HCT116 (cell line): ENCODE measurements at regions not wholly inside any gene's neighbourhood (a gene's known extent, or its start where the extent isn't known, plus 50 kb on each side); places are given as distances from the start of the nearest gene placed in this dataset.
A peak's percentile ranks its signal among the peaks of the same experiment; 100 is the strongest.

Experiments
- ATAC-seq: fragments of 200-7000 bp; cut with Tn5 transposase; 2 replicates; pipeline ENCODE4 v1.9.1; 2020; ENCODE audit warnings: mild to moderate bottlenecking, moderate library complexity
- BruUV-seq: library from RNA; stranded (reverse); fragments of 400-500 nt; replicated peaks from 2 replicates; lab custom pipeline; 2021; lab: Mats Ljungman, UMichigan
- CTCF ChIA-PET: fragments of 300-600 bp; sonication (Branson Sonifier 250); formaldehyde crosslinking; loops from one replicate; lab custom pipeline; 2021; ENCODE audit warnings: antibody characterized with exemption; lab: Charles Lee
- POLR2A ChIA-PET: fragments of 300-600, 350-600 bp; sonication (Branson Sonifier 250); formaldehyde crosslinking; loops from one replicate; lab custom pipeline; 2021; ENCODE audit warnings: antibody characterized with exemption; lab: Charles Lee
- RAD21 ChIA-PET, 2 experiments: fragments of 300-600 bp; sonication (Branson Sonifier 250); formaldehyde crosslinking; loops; one replicate each; lab custom pipeline; 2023; ENCODE audit warnings: low total read pairs in 2 of 2; ENCODE audit not compliant: uncharacterized antibody in 2 of 2, unreplicated experiment in 2 of 2, low non-redundant PET in 1 of 2; lab: Charles Lee
- DNase-seq: peaks from one replicate; pipeline ENCODE4 v3.0.0-alpha.2; 2010; ENCODE audit warnings: low read depth, low spot score
- H2AFZ ChIP-seq: fragments of 200-600 bp; shearing (Covaris generic), sonication (generic); 2 replicates; pipeline ENCODE4 v1.6.1; 2017; ENCODE audit warnings: low read depth, mixed run types, mixed read lengths, antibody characterized with exemption, low read length; ENCODE audit not compliant: poor library complexity, severe bottlenecking
- H3K27ac ChIP-seq: 2 replicates; pipeline ENCODE4 v1.5.1; 2012; ENCODE audit warnings: low read depth, low read length
- H3K27me3 ChIP-seq: fragments of 200-600 bp; sonication (generic); 2 replicates; pipeline ENCODE4 v1.6.1; 2016; ENCODE audit warnings: mixed run types, low read length, mixed read lengths; ENCODE audit not compliant: insufficient read depth
- H3K36me3 ChIP-seq, 2 experiments: fragments of 200-500 bp in 1 of 2; fragments of 200-600 bp in 1 of 2; sonication (Bioruptor generic) in 1 of 2; sonication (generic) in 1 of 2; 2 replicates each; pipeline versions ENCODE4 v1.5.1 to v1.6.1; 2014 to 2016; ENCODE audit warnings: low read length in 2 of 2, inconsistent platforms in 1 of 2, mixed read lengths in 1 of 2, mixed run types in 1 of 2; ENCODE audit not compliant: insufficient read depth in 2 of 2, control insufficient read depth in 1 of 2
- H3K4me1 ChIP-seq, 2 experiments: fragments of 200-600 bp in 1 of 2; sonication (generic) in 1 of 2; 2 replicates each; pipeline versions ENCODE4 v1.5.1 to v1.6.1; 2012 to 2017; ENCODE audit warnings: low read length in 2 of 2, inconsistent platforms in 1 of 2, mild to moderate bottlenecking in 1 of 2, mixed read lengths in 1 of 2, mixed run types in 1 of 2, moderate library complexity in 1 of 2; ENCODE audit not compliant: insufficient read depth in 2 of 2, control insufficient read depth in 1 of 2
- H3K4me2 ChIP-seq: fragments of 200-600 bp; sonication (generic); 2 replicates; pipeline ENCODE4 v1.6.1; 2017; ENCODE audit warnings: mixed run types, low read length, mixed read lengths
- H3K4me3 ChIP-seq, 2 experiments: fragments of 200-600 bp in 1 of 2; sonication (generic) in 1 of 2; replicated peaks in 1 of 2; 2 replicates each; pipeline ENCODE4 v1.5.1; 2011 to 2016; ENCODE audit warnings: low read length in 2 of 2, control low read depth in 1 of 2, low read depth in 1 of 2, mild to moderate bottlenecking in 1 of 2, mixed read lengths in 1 of 2, mixed run types in 1 of 2
- H3K79me2 ChIP-seq: fragments of 200-600 bp; sonication (generic); 2 replicates; pipeline ENCODE4 v1.6.1; 2017; ENCODE audit warnings: mild to moderate bottlenecking, mixed run types, low read length, moderate library complexity, mixed read lengths; ENCODE audit not compliant: insufficient read depth
- H3K9ac ChIP-seq: fragments of 200-600 bp; sonication (generic); 2 replicates; pipeline ENCODE4 v1.6.1; 2016; ENCODE audit warnings: low read length, mixed read lengths
- H3K9me2 ChIP-seq: fragments of 200-600 bp; sonication (generic), shearing (Covaris generic); 2 replicates; pipeline ENCODE4 v1.6.1; 2017; ENCODE audit warnings: mixed run types, mild to moderate bottlenecking, moderate library complexity; ENCODE audit not compliant: insufficient read depth
- H3K9me3 ChIP-seq, 2 experiments: fragments of 200-500 bp in 1 of 2; fragments of 200-600 bp in 1 of 2; sonication (Bioruptor generic) in 1 of 2; sonication (generic) in 1 of 2; 2 replicates each; pipeline ENCODE4 v1.6.1; 2014 to 2017; ENCODE audit warnings: low read length in 2 of 2, mixed read lengths in 2 of 2, inconsistent platforms in 1 of 2, low read depth in 1 of 2, mild to moderate bottlenecking in 1 of 2, mixed run types in 1 of 2, moderate library complexity in 1 of 2; ENCODE audit not compliant: control insufficient read depth in 1 of 2, insufficient read depth in 1 of 2
- H4K20me1 ChIP-seq: fragments of 200-600 bp; sonication (generic), shearing (Covaris generic); 2 replicates; pipeline ENCODE4 v1.6.1; 2017; ENCODE audit warnings: mixed run types, mild to moderate bottlenecking, moderate library complexity; ENCODE audit not compliant: insufficient read depth
- CBX3 ChIP-seq: IDR thresholded peaks from 2 replicates; pipeline ENCODE4 v1.6.1; 2012; ENCODE audit warnings: low read depth
- CEBPB ChIP-seq: IDR thresholded peaks from 2 replicates; pipeline ENCODE4 v1.6.1; 2012; ENCODE audit warnings: low read depth
- ELF1 ChIP-seq: IDR thresholded peaks from 2 replicates; pipeline ENCODE4 v1.6.1; 2012; ENCODE audit warnings: low read depth, borderline replicate concordance
- EZH2 ChIP-seq: fragments of 200-600 bp; sonication (generic); IDR thresholded peaks from 2 replicates; pipeline ENCODE4 v1.6.1; 2017; ENCODE audit warnings: antibody characterized with exemption, mixed run types
- FOSL1 ChIP-seq: IDR thresholded peaks from 2 replicates; pipeline ENCODE4 v1.6.1; 2012; ENCODE audit warnings: low read depth
- JUND ChIP-seq: IDR thresholded peaks from 2 replicates; pipeline ENCODE4 v1.6.1; 2012
- POLR2A ChIP-seq: IDR thresholded peaks from 2 replicates; pipeline ENCODE4 v1.7.0; 2011; ENCODE audit warnings: borderline replicate concordance; ENCODE audit not compliant: insufficient read depth, insufficient read length; ENCODE audit errors: extremely low read depth
- POLR2AphosphoS5 ChIP-seq: IDR thresholded peaks from 2 replicates; pipeline ENCODE4 v1.6.1; 2011; ENCODE audit warnings: mild to moderate bottlenecking, low read depth, low read length, moderate library complexity
- RAD21 ChIP-seq: IDR thresholded peaks from 2 replicates; pipeline ENCODE4 v1.6.1; 2012; ENCODE audit warnings: low read depth, mild to moderate bottlenecking
- SIN3A ChIP-seq: IDR thresholded peaks from 2 replicates; pipeline ENCODE4 v1.6.1; 2012; ENCODE audit warnings: low read depth
- SP1 ChIP-seq: IDR thresholded peaks from 2 replicates; pipeline ENCODE4 v1.6.1; 2012; ENCODE audit warnings: low read depth
- SRF ChIP-seq: IDR thresholded peaks from 2 replicates; pipeline ENCODE4 v1.6.1; 2012; ENCODE audit warnings: low read depth
- ZFX ChIP-seq: fragments of 450-650 bp; IDR thresholded peaks from 2 replicates; pipeline ENCODE4 v1.6.1; 2017
- ZNF274 ChIP-seq: fragments of 200-500 bp; sonication (Bioruptor generic); IDR thresholded peaks from 2 replicates; pipeline ENCODE4 v1.6.1; 2014; ENCODE audit warnings: mild to moderate bottlenecking, low read depth, low read length, inconsistent platforms
- intact Hi-C: fragments of 100-400 bp; cut with micrococcal nuclease; formaldehyde crosslinking; loops from 2 replicates; pipeline ENCODE4 v1.10.0; 2022
- TF ChIP-seq, protein P1 (sequence below): IDR thresholded peaks from 2 replicates; pipeline ENCODE4 v1.6.1; 2012
- TF ChIP-seq, protein P2 (sequence below): IDR thresholded peaks from 2 replicates; pipeline ENCODE4 v1.6.1; 2011; ENCODE audit warnings: mild to moderate bottlenecking, low read length, moderate library complexity; ENCODE audit not compliant: insufficient replicate concordance; ENCODE audit errors: extremely low read depth
- TF ChIP-seq, protein P3 (sequence below): IDR thresholded peaks from 2 replicates; pipeline ENCODE4 v1.6.1; 2012
- TF ChIP-seq, protein P4 (sequence below), 3 experiments: fragments of 200-600 bp in 1 of 3; sonication (generic) in 1 of 3; IDR thresholded peaks in 2 of 3; conservative IDR thresholded peaks in 1 of 3; 2 replicates each; pipeline ENCODE4 v1.5.1; 2012 to 2017; ENCODE audit warnings: low read depth in 2 of 3, low read length in 2 of 3, antibody characterized with exemption in 1 of 3, borderline replicate concordance in 1 of 3, control low read depth in 1 of 3, mild to moderate bottlenecking in 1 of 3, mixed read lengths in 1 of 3, mixed run types in 1 of 3, moderate library complexity in 1 of 3; ENCODE audit not compliant: insufficient read depth in 1 of 3
- TF ChIP-seq, protein P5 (sequence below): IDR thresholded peaks from 2 replicates; pipeline ENCODE4 v1.6.1; 2012; ENCODE audit warnings: low read depth

DNA sequence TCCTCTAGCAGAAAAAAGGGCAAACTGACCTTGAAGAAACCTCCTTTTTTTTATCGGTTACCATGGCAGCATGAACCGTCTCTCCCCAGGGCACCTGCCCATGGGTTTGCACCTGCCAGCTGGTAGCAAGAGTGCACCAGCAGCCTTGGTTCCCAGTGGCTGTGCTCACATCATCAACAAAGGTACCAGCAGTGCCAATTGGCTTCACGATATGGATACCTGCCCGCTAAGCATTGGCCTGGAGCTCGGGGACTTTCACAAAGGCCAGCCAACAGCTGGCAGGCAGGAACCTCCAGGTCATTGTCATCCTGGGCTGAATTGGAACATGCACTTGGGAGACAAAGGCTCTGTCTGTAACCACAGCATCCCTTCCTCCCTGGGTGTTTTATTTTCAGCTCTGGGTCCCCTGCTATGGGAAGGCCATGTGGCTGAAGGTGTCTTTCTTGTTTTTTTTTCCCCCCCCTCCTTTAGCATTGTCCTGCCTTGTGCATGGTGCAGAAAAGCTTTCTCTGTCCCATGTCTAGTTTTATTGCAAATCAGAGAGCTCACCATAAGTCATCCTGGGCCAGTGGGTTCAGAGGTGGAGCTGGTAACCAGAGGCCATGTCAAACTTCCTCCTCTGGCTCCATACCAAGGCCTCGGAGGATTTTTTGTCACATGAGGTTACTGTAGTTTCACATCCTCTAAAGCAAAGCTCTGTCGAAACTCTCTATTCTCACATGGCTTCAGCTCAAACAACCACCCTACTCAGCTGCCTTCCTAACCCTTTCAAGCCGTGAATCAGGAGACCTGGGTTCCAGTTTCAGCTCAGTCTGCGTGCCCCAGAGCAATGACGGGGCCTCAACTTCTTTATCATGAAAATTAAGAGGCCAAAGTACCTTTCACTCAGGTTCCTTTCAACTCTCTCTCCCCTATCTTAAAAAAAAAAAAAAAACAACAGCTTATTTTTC is 145.5 kb upstream of the MAP3K1 start:
- TF ChIP-seq, protein P1, sequence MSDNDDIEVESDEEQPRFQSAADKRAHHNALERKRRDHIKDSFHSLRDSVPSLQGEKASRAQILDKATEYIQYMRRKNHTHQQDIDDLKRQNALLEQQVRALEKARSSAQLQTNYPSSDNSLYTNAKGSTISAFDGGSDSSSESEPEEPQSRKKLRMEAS, result no peak
- TF ChIP-seq SP1 (no peak), CBX3 (no peak), RAD21 (no peak), SRF (no peak), ZFX (no peak), EZH2 (no peak), ZNF274 (no peak), JUND (no peak), FOSL1 (no peak), CEBPB (no peak), ELF1 (no peak), SIN3A (no peak), POLR2A (no peak), POLR2AphosphoS5 (no peak)
- TF ChIP-seq, protein P2, sequence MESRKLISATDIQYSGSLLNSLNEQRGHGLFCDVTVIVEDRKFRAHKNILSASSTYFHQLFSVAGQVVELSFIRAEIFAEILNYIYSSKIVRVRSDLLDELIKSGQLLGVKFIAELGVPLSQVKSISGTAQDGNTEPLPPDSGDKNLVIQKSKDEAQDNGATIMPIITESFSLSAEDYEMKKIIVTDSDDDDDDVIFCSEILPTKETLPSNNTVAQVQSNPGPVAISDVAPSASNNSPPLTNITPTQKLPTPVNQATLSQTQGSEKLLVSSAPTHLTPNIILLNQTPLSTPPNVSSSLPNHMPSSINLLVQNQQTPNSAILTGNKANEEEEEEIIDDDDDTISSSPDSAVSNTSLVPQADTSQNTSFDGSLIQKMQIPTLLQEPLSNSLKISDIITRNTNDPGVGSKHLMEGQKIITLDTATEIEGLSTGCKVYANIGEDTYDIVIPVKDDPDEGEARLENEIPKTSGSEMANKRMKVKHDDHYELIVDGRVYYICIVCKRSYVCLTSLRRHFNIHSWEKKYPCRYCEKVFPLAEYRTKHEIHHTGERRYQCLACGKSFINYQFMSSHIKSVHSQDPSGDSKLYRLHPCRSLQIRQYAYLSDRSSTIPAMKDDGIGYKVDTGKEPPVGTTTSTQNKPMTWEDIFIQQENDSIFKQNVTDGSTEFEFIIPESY, result no peak
- TF ChIP-seq, protein P3, sequence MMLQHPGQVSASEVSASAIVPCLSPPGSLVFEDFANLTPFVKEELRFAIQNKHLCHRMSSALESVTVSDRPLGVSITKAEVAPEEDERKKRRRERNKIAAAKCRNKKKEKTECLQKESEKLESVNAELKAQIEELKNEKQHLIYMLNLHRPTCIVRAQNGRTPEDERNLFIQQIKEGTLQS, result no peak
- TF ChIP-seq, protein P4, sequence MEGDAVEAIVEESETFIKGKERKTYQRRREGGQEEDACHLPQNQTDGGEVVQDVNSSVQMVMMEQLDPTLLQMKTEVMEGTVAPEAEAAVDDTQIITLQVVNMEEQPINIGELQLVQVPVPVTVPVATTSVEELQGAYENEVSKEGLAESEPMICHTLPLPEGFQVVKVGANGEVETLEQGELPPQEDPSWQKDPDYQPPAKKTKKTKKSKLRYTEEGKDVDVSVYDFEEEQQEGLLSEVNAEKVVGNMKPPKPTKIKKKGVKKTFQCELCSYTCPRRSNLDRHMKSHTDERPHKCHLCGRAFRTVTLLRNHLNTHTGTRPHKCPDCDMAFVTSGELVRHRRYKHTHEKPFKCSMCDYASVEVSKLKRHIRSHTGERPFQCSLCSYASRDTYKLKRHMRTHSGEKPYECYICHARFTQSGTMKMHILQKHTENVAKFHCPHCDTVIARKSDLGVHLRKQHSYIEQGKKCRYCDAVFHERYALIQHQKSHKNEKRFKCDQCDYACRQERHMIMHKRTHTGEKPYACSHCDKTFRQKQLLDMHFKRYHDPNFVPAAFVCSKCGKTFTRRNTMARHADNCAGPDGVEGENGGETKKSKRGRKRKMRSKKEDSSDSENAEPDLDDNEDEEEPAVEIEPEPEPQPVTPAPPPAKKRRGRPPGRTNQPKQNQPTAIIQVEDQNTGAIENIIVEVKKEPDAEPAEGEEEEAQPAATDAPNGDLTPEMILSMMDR (IDR thresholded peaks at IDR 0.05 in 2 of 3, conservative IDR thresholded peaks at IDR 0.05 in 1 of 3; ENCODE audit: borderline replicate concordance in 1 of 3, insufficient read depth in 1 of 3, low read depth in 2 of 3, low read length in 2 of 3), result no peak
- TF ChIP-seq, protein P5, sequence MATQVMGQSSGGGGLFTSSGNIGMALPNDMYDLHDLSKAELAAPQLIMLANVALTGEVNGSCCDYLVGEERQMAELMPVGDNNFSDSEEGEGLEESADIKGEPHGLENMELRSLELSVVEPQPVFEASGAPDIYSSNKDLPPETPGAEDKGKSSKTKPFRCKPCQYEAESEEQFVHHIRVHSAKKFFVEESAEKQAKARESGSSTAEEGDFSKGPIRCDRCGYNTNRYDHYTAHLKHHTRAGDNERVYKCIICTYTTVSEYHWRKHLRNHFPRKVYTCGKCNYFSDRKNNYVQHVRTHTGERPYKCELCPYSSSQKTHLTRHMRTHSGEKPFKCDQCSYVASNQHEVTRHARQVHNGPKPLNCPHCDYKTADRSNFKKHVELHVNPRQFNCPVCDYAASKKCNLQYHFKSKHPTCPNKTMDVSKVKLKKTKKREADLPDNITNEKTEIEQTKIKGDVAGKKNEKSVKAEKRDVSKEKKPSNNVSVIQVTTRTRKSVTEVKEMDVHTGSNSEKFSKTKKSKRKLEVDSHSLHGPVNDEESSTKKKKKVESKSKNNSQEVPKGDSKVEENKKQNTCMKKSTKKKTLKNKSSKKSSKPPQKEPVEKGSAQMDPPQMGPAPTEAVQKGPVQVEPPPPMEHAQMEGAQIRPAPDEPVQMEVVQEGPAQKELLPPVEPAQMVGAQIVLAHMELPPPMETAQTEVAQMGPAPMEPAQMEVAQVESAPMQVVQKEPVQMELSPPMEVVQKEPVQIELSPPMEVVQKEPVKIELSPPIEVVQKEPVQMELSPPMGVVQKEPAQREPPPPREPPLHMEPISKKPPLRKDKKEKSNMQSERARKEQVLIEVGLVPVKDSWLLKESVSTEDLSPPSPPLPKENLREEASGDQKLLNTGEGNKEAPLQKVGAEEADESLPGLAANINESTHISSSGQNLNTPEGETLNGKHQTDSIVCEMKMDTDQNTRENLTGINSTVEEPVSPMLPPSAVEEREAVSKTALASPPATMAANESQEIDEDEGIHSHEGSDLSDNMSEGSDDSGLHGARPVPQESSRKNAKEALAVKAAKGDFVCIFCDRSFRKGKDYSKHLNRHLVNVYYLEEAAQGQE, result no peak
- TF ChIP-seq, all 23 proteins: peak for 0
- Histone ChIP-seq H3K27ac (no peak overlapping the region), H3K27me3 (no peaks in the 10 kb centered on the region), H2AFZ (peak overlapping the region; percentile 21), H3K9ac (no peak overlapping the region), H3K4me3 (no peak overlapping the region), H3K4me1 (peaks cover 12 to 33% of the 10 kb centered on the region in 2 experiments; a peak in 2 of 4 replicates), H3K36me3 (no peaks in the 10 kb centered on the region), H3K4me2 (no peak overlapping the region), H3K9me3 (no peaks in the 10 kb centered on the region), H3K9me2 (no peaks in the 10 kb centered on the region), H3K79me2 (no peaks in the 10 kb centered on the region), H4K20me1 (no peaks in the 10 kb centered on the region)
- ATAC-seq, result no peak
- DNase-seq, result no peak
- BruUV-seq, result no TSS peak
- intact Hi-C loops, result no loop called here
- CTCF ChIA-PET, result no interaction called here
- RAD21 ChIA-PET, result no interaction called here
- POLR2A ChIA-PET, result no interaction called here
